ENCODE measurements at regions not wholly inside any gene's neighbourhood (a gene's known extent, or its start where the extent isn't known, plus 50 kb on each side); places are given as distances from the start of the nearest gene placed in this dataset.
"Not testable (repeated sequence)": the region's sequence is repeated elsewhere in the genome, so short reads cannot be mapped to it uniquely, and the experiment has no call there.

GRCh38 chr1:187938092-187938491 lies 1109.3 kb downstream of the PLA2G4A start:
- no peak for DNase-seq (ENCODE audit: insufficient read length)
- no peak for FAIRE-seq
- TF ChIP-seq TAF1 (IDR thresholded peaks at IDR 0.05; ENCODE audit: borderline replicate concordance, low read depth, low read length) (no peak), POLR2AphosphoS5 (IDR thresholded peaks at IDR 0.05; ENCODE audit: low read depth, low read length) (no peak), POLR2A (IDR thresholded peaks at IDR 0.05; ENCODE audit: low read depth, low read length) (no peak)

DNA sequence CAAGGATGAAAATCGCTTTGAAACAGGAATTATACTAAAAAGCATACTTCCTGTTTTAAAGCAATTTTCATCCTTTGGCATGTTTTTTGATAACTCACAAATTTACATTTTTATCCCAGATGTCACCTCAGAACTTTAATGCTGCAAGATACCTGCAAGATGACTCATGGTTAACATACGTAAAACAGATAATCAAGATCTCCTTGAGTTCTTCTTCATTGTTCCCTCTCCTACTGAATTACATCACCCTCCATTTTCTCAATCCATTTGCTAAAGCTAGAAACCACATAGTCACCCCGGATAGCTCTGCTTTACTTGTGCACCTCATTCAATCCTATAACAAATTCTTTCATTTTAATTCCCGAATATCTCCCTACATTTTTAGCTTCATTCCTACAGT lies 1114.2 kb downstream of the PLA2G4A start:
- TF ChIP-seq TAF1 (IDR thresholded peaks at IDR 0.05; ENCODE audit: borderline replicate concordance, low read depth, low read length) = no peak
- TF ChIP-seq POLR2A (IDR thresholded peaks at IDR 0.05; ENCODE audit: low read depth, low read length) = no peak
- TF ChIP-seq POLR2AphosphoS5 (IDR thresholded peaks at IDR 0.05; ENCODE audit: low read depth, low read length) = no peak
- FAIRE-seq = no peak
- DNase-seq (ENCODE audit: insufficient read length) = no peak

GRCh38 chr1:187943606-187944403 lies 1115.1 kb downstream of the PLA2G4A start:
- no peak for FAIRE-seq
- TF ChIP-seq POLR2A (IDR thresholded peaks at IDR 0.05; ENCODE audit: low read depth, low read length) (no peak), POLR2AphosphoS5 (IDR thresholded peaks at IDR 0.05; ENCODE audit: low read depth, low read length) (no peak), TAF1 (IDR thresholded peaks at IDR 0.05; ENCODE audit: borderline replicate concordance, low read depth, low read length) (no peak)
- no peak for DNase-seq (ENCODE audit: insufficient read length)

DNA sequence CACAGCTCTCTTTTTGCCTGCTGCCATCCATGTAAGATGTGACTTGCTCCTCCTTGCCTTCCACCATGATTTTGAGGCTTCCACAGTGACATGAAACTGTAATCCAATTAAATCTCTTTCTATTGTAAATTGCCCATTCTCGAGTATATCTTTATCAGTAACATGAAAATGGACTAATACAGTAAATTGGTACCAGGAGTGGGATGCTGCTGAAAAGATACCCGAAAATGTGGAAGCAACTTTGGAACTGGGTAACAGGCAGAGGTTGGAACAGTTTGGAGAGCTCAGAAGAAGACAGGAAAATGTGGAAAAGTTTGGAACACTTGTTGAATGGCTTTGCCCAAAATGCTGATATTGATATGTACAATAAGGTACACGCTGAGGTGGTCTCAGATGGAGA lies 1117.9 kb downstream of the PLA2G4A start:
- DNase-seq (ENCODE audit: insufficient read length); FAIRE-seq: not testable (repeated sequence)

DNA sequence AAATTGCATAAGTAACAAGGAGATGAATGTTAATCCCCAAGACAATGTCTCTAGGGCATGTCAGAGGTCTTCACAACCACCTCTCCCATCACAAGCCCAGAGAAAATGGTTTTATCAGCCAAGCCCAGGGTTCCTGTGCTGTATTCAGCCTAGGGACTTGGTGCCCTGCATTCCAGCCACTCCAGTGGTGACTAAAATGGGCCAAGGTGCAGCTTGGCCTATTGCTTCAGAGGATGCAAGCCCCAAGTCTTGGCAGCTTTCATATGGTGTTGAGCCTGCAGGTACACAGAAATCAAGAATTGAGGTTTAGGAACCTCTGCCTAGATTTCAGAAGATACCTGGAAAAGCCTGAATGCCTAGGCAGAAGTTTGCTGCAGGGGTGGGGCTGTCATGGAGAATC lies 1118.6 kb downstream of the PLA2G4A start:
- FAIRE-seq = no peak
- no peak for TF ChIP-seq TAF1 (IDR thresholded peaks at IDR 0.05; ENCODE audit: borderline replicate concordance, low read depth, low read length)
- TF ChIP-seq POLR2A (IDR thresholded peaks at IDR 0.05; ENCODE audit: low read depth, low read length) = no peak
- no peak for TF ChIP-seq POLR2AphosphoS5 (IDR thresholded peaks at IDR 0.05; ENCODE audit: low read depth, low read length)
- no peak for DNase-seq (ENCODE audit: insufficient read length)

DNA sequence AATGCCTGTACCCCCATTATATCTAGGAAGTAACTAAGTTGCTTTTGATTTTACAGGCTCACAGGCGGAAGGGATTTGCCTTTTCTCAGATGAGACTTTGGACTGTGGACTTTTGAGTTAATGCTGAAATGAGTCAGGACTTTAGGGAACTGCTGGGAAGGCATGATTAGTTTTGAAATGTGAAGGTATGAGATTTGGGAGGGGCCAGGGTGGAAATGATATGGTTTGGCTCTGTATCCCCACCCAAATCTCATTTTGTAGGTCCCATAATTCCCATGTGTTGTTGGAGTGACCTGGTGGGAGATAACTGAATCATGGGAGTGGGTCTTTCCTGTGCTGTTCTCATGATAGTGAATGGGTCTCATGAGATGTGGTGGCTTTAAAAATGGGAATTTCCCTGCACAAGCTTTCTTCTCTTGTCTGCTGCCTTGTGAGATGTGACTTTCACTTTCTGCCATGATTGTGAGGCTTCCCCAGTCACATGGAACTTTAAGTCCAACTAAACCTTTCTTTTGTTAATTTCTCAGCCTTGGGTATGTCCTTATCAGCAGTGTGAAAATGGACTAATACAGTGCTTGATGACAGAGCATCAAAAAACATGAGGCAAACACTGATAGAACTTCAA lies 1119.5 kb downstream of the PLA2G4A start:
- no peak for TF ChIP-seq POLR2A (IDR thresholded peaks at IDR 0.05; ENCODE audit: low read depth, low read length)
- no peak for TF ChIP-seq POLR2AphosphoS5 (IDR thresholded peaks at IDR 0.05; ENCODE audit: low read depth, low read length)
- no peak for TF ChIP-seq TAF1 (IDR thresholded peaks at IDR 0.05; ENCODE audit: borderline replicate concordance, low read depth, low read length)
- DNase-seq (ENCODE audit: insufficient read length) (no peak), FAIRE-seq (no peak)

DNA sequence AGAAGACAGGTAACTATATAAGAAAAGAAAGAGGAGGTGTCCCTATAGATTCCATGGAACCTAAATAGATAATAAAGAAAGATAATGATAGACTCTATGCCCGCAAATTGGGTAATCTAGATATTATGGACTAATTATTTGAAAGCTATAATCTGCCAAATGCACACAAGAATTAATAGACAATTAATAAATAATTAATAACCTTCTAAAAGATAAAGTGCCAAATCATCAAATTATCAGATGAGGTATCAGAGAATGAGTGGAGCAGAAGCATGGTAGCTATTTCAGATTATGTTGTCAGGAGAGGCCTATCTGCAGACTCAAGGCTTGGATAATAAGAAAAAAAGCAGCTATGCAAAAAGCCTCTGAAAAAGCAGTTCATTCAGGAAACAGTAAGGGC lies 1120.8 kb downstream of the PLA2G4A start:
- FAIRE-seq (no peak), DNase-seq (ENCODE audit: insufficient read length) (no peak)
- TF ChIP-seq POLR2A (IDR thresholded peaks at IDR 0.05; ENCODE audit: low read depth, low read length) (no peak), POLR2AphosphoS5 (IDR thresholded peaks at IDR 0.05; ENCODE audit: low read depth, low read length) (no peak), TAF1 (IDR thresholded peaks at IDR 0.05; ENCODE audit: borderline replicate concordance, low read depth, low read length) (no peak)

DNA sequence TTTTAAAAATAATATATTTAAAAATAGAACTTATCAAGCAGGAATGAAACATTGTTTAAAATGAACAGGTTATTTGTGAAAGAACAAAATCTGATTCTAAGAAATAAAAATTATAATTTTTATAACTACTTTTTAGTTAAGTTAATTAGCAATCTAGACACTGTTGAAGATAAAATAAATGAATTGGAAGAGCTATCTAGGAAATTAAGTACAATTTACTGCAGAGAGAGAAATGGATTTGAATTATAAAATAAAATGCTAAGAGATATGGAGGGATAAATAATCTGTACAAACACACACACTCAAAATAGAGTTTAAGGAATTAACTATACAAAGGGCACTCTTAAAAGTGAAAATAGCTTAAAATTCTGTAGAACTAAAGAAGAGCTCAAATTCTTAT lies 1123.1 kb downstream of the PLA2G4A start:
- FAIRE-seq = no peak
- TF ChIP-seq TAF1 (IDR thresholded peaks at IDR 0.05; ENCODE audit: borderline replicate concordance, low read depth, low read length) (no peak), POLR2AphosphoS5 (IDR thresholded peaks at IDR 0.05; ENCODE audit: low read depth, low read length) (no peak), POLR2A (IDR thresholded peaks at IDR 0.05; ENCODE audit: low read depth, low read length) (no peak)
- DNase-seq (ENCODE audit: insufficient read length) = no peak

DNA sequence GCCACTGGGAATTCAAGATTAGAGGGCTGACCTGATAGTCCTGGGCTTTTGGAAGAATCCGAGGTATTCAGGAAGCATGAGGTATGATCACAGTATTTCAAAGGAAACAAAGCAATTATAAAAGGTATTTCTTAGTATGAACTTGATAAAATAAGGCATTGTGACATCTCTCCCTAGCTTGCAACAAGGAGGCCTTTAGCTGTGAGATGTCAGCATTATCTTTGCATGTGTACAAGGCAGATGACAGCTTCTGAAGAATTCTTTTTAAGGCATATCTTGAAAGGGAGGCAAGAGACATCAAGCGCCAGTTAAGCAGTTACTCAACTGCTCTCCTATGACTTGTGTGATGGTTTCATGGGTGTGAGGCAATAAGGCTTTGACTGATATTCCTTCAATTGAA lies 1123.7 kb downstream of the PLA2G4A start:
- no peak for TF ChIP-seq POLR2A (IDR thresholded peaks at IDR 0.05; ENCODE audit: low read depth, low read length)
- TF ChIP-seq POLR2AphosphoS5 (IDR thresholded peaks at IDR 0.05; ENCODE audit: low read depth, low read length) = no peak
- no peak for TF ChIP-seq TAF1 (IDR thresholded peaks at IDR 0.05; ENCODE audit: borderline replicate concordance, low read depth, low read length)
- FAIRE-seq (no peak), DNase-seq (ENCODE audit: insufficient read length) (no peak)

- DNase-seq (ENCODE audit: insufficient read length) (no peak), FAIRE-seq (no peak)
- no peak for TF ChIP-seq POLR2A (IDR thresholded peaks at IDR 0.05; ENCODE audit: low read depth, low read length)
- no peak for TF ChIP-seq POLR2AphosphoS5 (IDR thresholded peaks at IDR 0.05; ENCODE audit: low read depth, low read length)
- TF ChIP-seq TAF1 (IDR thresholded peaks at IDR 0.05; ENCODE audit: borderline replicate concordance, low read depth, low read length) = no peak
Measured at GRCh38 chr1:187956975-187957374, 1128.2 kb downstream of the PLA2G4A start.

DNA sequence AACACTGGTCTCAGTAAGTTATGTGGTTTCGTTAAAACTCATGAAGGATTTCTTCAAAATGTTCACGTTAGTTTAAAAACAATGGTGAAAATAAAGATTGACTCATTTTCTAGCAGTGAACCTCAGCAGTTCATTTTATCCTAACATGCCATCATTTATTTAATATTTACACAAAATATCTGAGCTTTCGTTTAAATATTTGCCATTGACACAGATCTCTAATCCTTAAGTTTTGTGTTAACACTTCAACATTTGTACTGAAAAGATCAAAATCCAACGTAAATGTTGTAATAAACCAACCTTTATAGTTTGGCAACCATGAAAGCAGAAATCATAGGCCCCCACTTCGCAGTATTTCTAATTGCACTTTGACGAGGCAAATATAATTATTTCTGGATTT lies 1129.5 kb downstream of the PLA2G4A start:
- TF ChIP-seq POLR2AphosphoS5 (IDR thresholded peaks at IDR 0.05; ENCODE audit: low read depth, low read length) (no peak), POLR2A (IDR thresholded peaks at IDR 0.05; ENCODE audit: low read depth, low read length) (no peak), TAF1 (IDR thresholded peaks at IDR 0.05; ENCODE audit: borderline replicate concordance, low read depth, low read length) (no peak)
- no peak for FAIRE-seq
- no peak for DNase-seq (ENCODE audit: insufficient read length)

GRCh38 chr1:187959062-187959461 lies 1130.3 kb downstream of the PLA2G4A start:
- TF ChIP-seq TAF1 (IDR thresholded peaks at IDR 0.05; ENCODE audit: borderline replicate concordance, low read depth, low read length) (no peak), POLR2AphosphoS5 (IDR thresholded peaks at IDR 0.05; ENCODE audit: low read depth, low read length) (no peak), POLR2A (IDR thresholded peaks at IDR 0.05; ENCODE audit: low read depth, low read length) (no peak)
- no peak for FAIRE-seq

More at GRCh38 chr1:187959062-187959461, 1130.3 kb downstream of the PLA2G4A start:
- DNase-seq (ENCODE audit: insufficient read length) = no peak

All from GM12892 (cell line).